K562 (cell line): ENCODE measurements at regions not wholly inside any gene's neighbourhood (a gene's known extent, or its start where the extent isn't known, plus 50 kb on each side); places are given as distances from the start of the nearest gene placed in this dataset.

Experiments used
- ATAC-seq: fragments of 200-7000 bp; cut with Tn5 transposase; 3 replicates; pipeline ENCODE4 v1.9.1; 2020; ENCODE audit warnings: moderate library complexity
- BruUV-seq: library from RNA; stranded (reverse); fragments of 400-500 nt; replicated peaks from 2 replicates; lab custom pipeline; 2021; lab: Mats Ljungman, UMichigan
- CTCF ChIA-PET: fragments of 300-600 bp; formaldehyde crosslinking; extraction: SDS; loops from one replicate; lab custom pipeline; 2021; ENCODE audit warnings: low intra/inter-chr PET ratio; lab: Yijun Ruan, JAX
- POLR2A ChIA-PET: fragments of 300-600, 350-650 bp; sonication (Branson Sonifier 250); formaldehyde crosslinking; extraction: SDS; loops from one replicate; lab custom pipeline; 2021; ENCODE audit warnings: antibody characterized with exemption, inconsistent platforms; lab: Yijun Ruan, JAX
- DNase-seq, 4 experiments: peaks; one replicate each; pipeline versions ENCODE4 v3.0.0 to v3.0.0-alpha.2; 2011 to 2018; ENCODE audit warnings: low spot score in 3 of 4, mixed read lengths in 3 of 4; ENCODE audit errors: extremely low read depth in 1 of 4
- FAIRE-seq: peaks from 2 replicates; lab custom pipeline; 2011; peaks lifted over from hg19 to GRCh38; lab: Jason Lieb, UNC
- H2AFZ ChIP-seq: 2 replicates; pipeline ENCODE4 v1.6.0; 2011; ENCODE audit warnings: low read depth, low read length, control low read depth, inconsistent platforms
- H3K27ac ChIP-seq: fragments of 200-600 bp; 3 replicates; pipeline ENCODE4 v1.8.0; 2011; ENCODE audit warnings: low read depth, mild to moderate bottlenecking, control low read depth, inconsistent platforms, low read length, moderate library complexity, mixed read lengths; ENCODE audit errors: extremely low read depth
- H3K27me3 ChIP-seq, 2 experiments: fragments of 300-600 bp in 1 of 2; 2 replicates in 1 of 2; 3 replicates in 1 of 2; pipeline versions ENCODE4 v1.6.0 to v1.8.0; 2011; ENCODE audit warnings: inconsistent platforms in 2 of 2, low read length in 2 of 2, mild to moderate bottlenecking in 1 of 2, mixed read lengths in 1 of 2, moderate library complexity in 1 of 2; ENCODE audit not compliant: control insufficient read depth in 2 of 2, insufficient read depth in 2 of 2
- H3K36me3 ChIP-seq: fragments of 300-600 bp; 3 replicates; pipeline ENCODE4 v1.8.0; 2011; ENCODE audit warnings: mild to moderate bottlenecking, low read length, inconsistent platforms; ENCODE audit not compliant: control insufficient read depth, insufficient read depth
- H3K4me1 ChIP-seq, 2 experiments: fragments of 200-600 bp in 1 of 2; replicated peaks in 1 of 2; 2 replicates in 1 of 2; 3 replicates in 1 of 2; pipeline versions ENCODE4 v1.5.1 to v1.8.0; 2011; ENCODE audit warnings: inconsistent platforms in 2 of 2, low read length in 2 of 2, mild to moderate bottlenecking in 1 of 2, mixed read lengths in 1 of 2, moderate library complexity in 1 of 2; ENCODE audit not compliant: control insufficient read depth in 2 of 2, insufficient read depth in 2 of 2
- H3K4me2 ChIP-seq: 2 replicates; pipeline ENCODE4 v1.6.1; 2011; ENCODE audit warnings: low read length, control low read depth, inconsistent platforms, mixed read lengths; ENCODE audit not compliant: insufficient read depth
- H3K4me3 ChIP-seq: fragments of 200-600 bp; sonication (generic), shearing (Covaris generic); 2 replicates; pipeline ENCODE4 v1.5.1; 2016; ENCODE audit warnings: control low read depth, inconsistent platforms
- H3K79me2 ChIP-seq: fragments of 200-600 bp; 3 replicates; pipeline ENCODE4 v1.8.0; 2011; ENCODE audit warnings: low read length, inconsistent platforms; ENCODE audit not compliant: control insufficient read depth, insufficient read depth
- H3K9ac ChIP-seq, 2 experiments: 2 replicates each; pipeline versions ENCODE4 v1.6.0 to v1.6.1; 2011; ENCODE audit warnings: low read depth in 2 of 2, low read length in 2 of 2, control low read depth in 1 of 2, inconsistent platforms in 1 of 2, mild to moderate bottlenecking in 1 of 2, mixed read lengths in 1 of 2; ENCODE audit not compliant: insufficient read depth in 1 of 2
- H3K9me1 ChIP-seq: one replicate; pipeline ENCODE4 v1.6.0; 2011; ENCODE audit warnings: inconsistent platforms, mild to moderate bottlenecking, low read length, moderate library complexity; ENCODE audit not compliant: control insufficient read depth, insufficient read depth
- H3K9me3 ChIP-seq: replicated peaks from 2 replicates; pipeline ENCODE4 v1.5.1; 2011; ENCODE audit warnings: low read depth, low read length, inconsistent platforms; ENCODE audit not compliant: control insufficient read depth, insufficient read depth
- H4K20me1 ChIP-seq: replicated peaks from 2 replicates; pipeline ENCODE4 v1.6.1; 2011; ENCODE audit warnings: low read length, inconsistent platforms, mixed read lengths; ENCODE audit not compliant: control insufficient read depth, insufficient read depth
- CHD2 ChIP-seq: IDR thresholded peaks from 2 replicates; pipeline ENCODE4 v1.6.1; 2011; ENCODE audit warnings: low read depth, low read length
- PTRF ChIP-seq: fragments of 450-650 bp; IDR thresholded peaks from 2 replicates; pipeline ENCODE4 v1.6.1; 2016; ENCODE audit warnings: mild to moderate bottlenecking, missing genetic modification characterization, missing compliant biosample characterization
- YBX1 ChIP-seq: fragments of 450-650 bp; IDR thresholded peaks from 2 replicates; pipeline ENCODE4 v1.7.1; 2016; ENCODE audit warnings: mild to moderate bottlenecking
- ZNF407 ChIP-seq: fragments of 450-650 bp; IDR thresholded peaks from 2 replicates; pipeline ENCODE4 v1.6.1; 2016; ENCODE audit warnings: low read depth
- WGBS: fragments of 100-300 bp; shearing (Covaris generic); methylation state at CpG from one replicate; pipeline ENCODE4 v1.1.6; 2016; ENCODE audit warnings: low coverage, mixed read lengths; ENCODE audit not compliant: insufficient coverage; ENCODE audit errors: missing lambda C conversion rate; 5-methylcytosine and 5-hydroxymethylcytosine counted together
- in situ Hi-C: fragments of 300-500 bp; cut with MboI; formaldehyde crosslinking; loops from 4 replicates; pipeline ENCODE4 v1.15.0; 2018; ENCODE audit warnings: inconsistent platforms, mixed read lengths
- intact Hi-C: fragments of 100-400 bp; cut with micrococcal nuclease; formaldehyde crosslinking; loops from 2 replicates; pipeline ENCODE4 v1.14.2; 2022

- Histone ChIP-seq H2AFZ (no peak overlapping the region), H3K4me3 (no peak overlapping the region), H3K36me3 (no peaks in the 10 kb centered on the region), H3K9ac (no peak overlapping the region), H3K27ac (no peak overlapping the region), H4K20me1 (no peaks in the 10 kb centered on the region)
- WGBS: 5% methylated on average over 4 of the region's 4 CpGs
- POLR2A ChIA-PET: no interaction called here
- no peak for FAIRE-seq
- ATAC-seq: no peak
- in situ Hi-C loops: no loop called here
- no TSS peak for BruUV-seq
- no peak for DNase-seq
- TF ChIP-seq ZNF407: no peak
- TF ChIP-seq YBX1: no peak
- TF ChIP-seq PTRF (tag): no peak
- TF ChIP-seq CHD2: no peak
- TF ChIP-seq, all 486 proteins: peak for 0
- Histone ChIP-seq H3K79me2 (no peaks in the 10 kb centered on the region), H3K27me3 (no peaks in the 10 kb centered on the region), H3K4me1 (no peaks in the 10 kb centered on the region), H3K4me2 (no peak overlapping the region), H3K9me3 (no peaks in the 10 kb centered on the region), H3K9me1 (no peaks in the 10 kb centered on the region)
- intact Hi-C loops: no loop called here
- CTCF ChIA-PET: no interaction called here
Measured at GRCh38 chr4:177968817-177969442, 526.7 kb upstream of the AGA start.
